ENCODE measurements at regions not wholly inside any gene's neighbourhood (a gene's known extent, or its start where the extent isn't known, plus 50 kb on each side); places are given as distances from the start of the nearest gene placed in this dataset.

- no peaks in the 10 kb centered on the region for H3K36me3 ChIP-seq (ENCODE audit: control insufficient read depth in 5 of 5, insufficient read depth in 5 of 5, low read length in 5 of 5)
- H3K9me3 ChIP-seq (ENCODE audit: control insufficient read depth in 5 of 5, low read length in 5 of 5), result no peaks in the 10 kb centered on the region
- no peaks in the 10 kb centered on the region for H3K4me1 ChIP-seq (ENCODE audit: control insufficient read depth in 5 of 5, insufficient read depth in 5 of 5, low read length in 5 of 5)
- H3K9ac ChIP-seq (ENCODE audit: low read length in 5 of 5), result no peak overlapping the region
- H3K4me3 ChIP-seq (ENCODE audit: low read depth in 1 of 5, low read length in 5 of 5), result no peak overlapping the region
- H3K27me3 ChIP-seq (ENCODE audit: control insufficient read depth in 5 of 5, insufficient read depth in 4 of 5, low read length in 5 of 5), result no peaks in the 10 kb centered on the region
- no peak overlapping the region for H3K27ac ChIP-seq (ENCODE audit: low read depth, low read length)
Measured at GRCh38 chr4:137587796-137588195, 55.5 kb upstream of the PCDH18 start.

DNA sequence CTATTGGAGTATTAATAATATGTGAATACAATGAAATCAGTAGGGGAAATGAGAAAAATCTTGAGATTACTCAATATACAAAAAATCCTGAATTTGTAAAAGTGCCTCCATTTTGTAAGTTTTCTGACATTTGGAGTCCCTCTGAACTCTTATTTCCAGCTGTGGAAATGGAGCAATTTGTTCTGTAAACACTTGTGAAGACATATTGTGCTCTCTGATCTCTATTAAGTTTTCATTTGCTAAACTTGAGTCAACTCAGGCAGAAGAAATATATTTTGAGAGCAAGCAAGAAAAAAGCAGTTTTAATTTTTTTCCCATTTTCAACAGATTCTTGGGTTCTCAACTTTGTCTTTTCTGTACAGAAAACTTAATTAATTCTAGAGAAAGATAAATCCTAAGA is 51.4 kb upstream of the PCDH18 start:
- Histone ChIP-seq H3K27ac (ENCODE audit: low read depth, low read length) (no peak overlapping the region), H3K4me1 (ENCODE audit: control insufficient read depth in 5 of 5, insufficient read depth in 5 of 5, low read length in 5 of 5) (no peaks in the 10 kb centered on the region), H3K9me3 (ENCODE audit: control insufficient read depth in 5 of 5, low read length in 5 of 5) (no peaks in the 10 kb centered on the region), H3K27me3 (ENCODE audit: control insufficient read depth in 5 of 5, insufficient read depth in 4 of 5, low read length in 5 of 5) (no peaks in the 10 kb centered on the region), H3K36me3 (ENCODE audit: control insufficient read depth in 5 of 5, insufficient read depth in 5 of 5, low read length in 5 of 5) (no peaks in the 10 kb centered on the region), H3K9ac (ENCODE audit: low read length in 5 of 5) (no peak overlapping the region), H3K4me3 (ENCODE audit: low read depth in 1 of 5, low read length in 5 of 5) (no peak overlapping the region)
